Breast epithelium (tissue), 3 donors: ENCODE measurements at regions not wholly inside any gene's neighbourhood (a gene's known extent, or its start where the extent isn't known, plus 50 kb on each side); places are given as distances from the start of the nearest gene placed in this dataset.

Experiments
- POLR2A ChIP-seq: fragments of 450-650 bp; IDR thresholded peaks from one replicate; pipeline ENCODE4 v1.6.1; 2016; ENCODE audit warnings: antibody characterized with exemption, mild to moderate bottlenecking, moderate library complexity
- TF ChIP-seq, protein P1 (sequence below), 3 donors: fragments of 450-650 bp; IDR thresholded peaks; one replicate each; pipeline ENCODE4 v1.5.1; 2016 to 2017; ENCODE audit warnings: antibody characterized with exemption in 3 of 3, mild to moderate bottlenecking in 3 of 3, moderate library complexity in 3 of 3

DNA sequence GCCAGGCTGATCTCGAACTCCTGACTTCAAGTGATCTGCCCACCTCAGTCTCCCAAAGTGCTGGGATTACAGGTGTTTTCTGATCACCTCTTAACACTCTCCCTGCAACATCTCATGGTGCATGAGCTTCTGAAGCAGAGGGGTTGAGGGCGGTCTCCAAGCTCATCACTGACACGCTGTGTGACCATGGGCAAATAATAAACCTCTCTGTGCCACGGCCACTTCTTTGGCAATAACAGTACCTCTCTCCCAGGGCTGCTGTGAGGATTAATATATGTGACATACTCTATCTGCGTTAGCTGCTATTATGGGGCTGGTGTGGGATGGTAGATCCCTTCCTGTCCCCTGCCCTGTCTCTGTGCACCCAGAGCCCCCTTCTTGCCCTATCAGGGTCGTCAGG lies 62.9 kb upstream of the LHX5 start:
- TF ChIP-seq, protein P1, sequence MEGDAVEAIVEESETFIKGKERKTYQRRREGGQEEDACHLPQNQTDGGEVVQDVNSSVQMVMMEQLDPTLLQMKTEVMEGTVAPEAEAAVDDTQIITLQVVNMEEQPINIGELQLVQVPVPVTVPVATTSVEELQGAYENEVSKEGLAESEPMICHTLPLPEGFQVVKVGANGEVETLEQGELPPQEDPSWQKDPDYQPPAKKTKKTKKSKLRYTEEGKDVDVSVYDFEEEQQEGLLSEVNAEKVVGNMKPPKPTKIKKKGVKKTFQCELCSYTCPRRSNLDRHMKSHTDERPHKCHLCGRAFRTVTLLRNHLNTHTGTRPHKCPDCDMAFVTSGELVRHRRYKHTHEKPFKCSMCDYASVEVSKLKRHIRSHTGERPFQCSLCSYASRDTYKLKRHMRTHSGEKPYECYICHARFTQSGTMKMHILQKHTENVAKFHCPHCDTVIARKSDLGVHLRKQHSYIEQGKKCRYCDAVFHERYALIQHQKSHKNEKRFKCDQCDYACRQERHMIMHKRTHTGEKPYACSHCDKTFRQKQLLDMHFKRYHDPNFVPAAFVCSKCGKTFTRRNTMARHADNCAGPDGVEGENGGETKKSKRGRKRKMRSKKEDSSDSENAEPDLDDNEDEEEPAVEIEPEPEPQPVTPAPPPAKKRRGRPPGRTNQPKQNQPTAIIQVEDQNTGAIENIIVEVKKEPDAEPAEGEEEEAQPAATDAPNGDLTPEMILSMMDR (IDR thresholded peaks at IDR 0.05), result no peak
- no peak for TF ChIP-seq POLR2A
